GM23338 (cell line): ENCODE measurements at regions not wholly inside any gene's neighbourhood (a gene's known extent, or its start where the extent isn't known, plus 50 kb on each side); places are given as distances from the start of the nearest gene placed in this dataset.

Experiments used
- ATAC-seq: fragments of 200-7000 bp; cut with Tn5 transposase; 3 replicates; pipeline ENCODE4 v1.9.1; 2020
- DNase-seq: peaks from one replicate; pipeline ENCODE4 v3.0.0-alpha.2; 2015; ENCODE audit warnings: low spot score
- H2AFZ ChIP-seq: fragments of 200-600 bp; sonication (generic); 2 replicates; pipeline ENCODE4 v1.8.0; 2016; ENCODE audit warnings: antibody characterized with exemption, mild to moderate bottlenecking, moderate library complexity
- H3F3A ChIP-seq: fragments of 200-600 bp; sonication (generic); replicated peaks from 2 replicates; pipeline ENCODE4 v1.8.0; 2017; ENCODE audit warnings: antibody characterized with exemption, mixed run types, low read depth
- H3K27ac ChIP-seq: fragments of 200-600 bp; sonication (generic); 2 replicates; pipeline ENCODE4 v1.6.1; 2016; ENCODE audit warnings: low read depth
- H3K27me3 ChIP-seq: fragments of 200-600 bp; sonication (generic); 2 replicates; pipeline ENCODE4 v1.8.0; 2016; ENCODE audit warnings: mild to moderate bottlenecking, mixed run types, moderate library complexity; ENCODE audit not compliant: insufficient read depth
- H3K36me3 ChIP-seq: fragments of 200-600 bp; sonication (generic); 2 replicates; pipeline ENCODE4 v1.8.0; 2016; ENCODE audit warnings: mild to moderate bottlenecking; ENCODE audit not compliant: insufficient read depth
- H3K4me1 ChIP-seq: fragments of 200-600 bp; sonication (generic); 2 replicates; pipeline ENCODE4 v1.8.0; 2016; ENCODE audit warnings: mild to moderate bottlenecking, moderate library complexity; ENCODE audit not compliant: insufficient read depth
- H3K4me2 ChIP-seq: fragments of 200-600 bp; sonication (generic); 2 replicates; pipeline ENCODE4 v1.7.1; 2017; ENCODE audit warnings: mixed run types
- H3K4me3 ChIP-seq: fragments of 200-600 bp; sonication (generic); 2 replicates; pipeline ENCODE4 v1.6.1; 2016; ENCODE audit warnings: mixed run types
- H3K79me2 ChIP-seq: fragments of 200-600 bp; sonication (generic); replicated peaks from 2 replicates; pipeline ENCODE4 v1.8.0; 2017; ENCODE audit warnings: mild to moderate bottlenecking; ENCODE audit not compliant: insufficient read depth
- H3K9me2 ChIP-seq: fragments of 200-600 bp; sonication (generic); 2 replicates; pipeline ENCODE4 v1.8.0; 2017; ENCODE audit not compliant: insufficient read depth
- H4K20me1 ChIP-seq: fragments of 200-600 bp; sonication (generic); replicated peaks from 2 replicates; pipeline ENCODE4 v1.8.0; 2017; ENCODE audit warnings: mild to moderate bottlenecking; ENCODE audit not compliant: insufficient read depth
- H3K27ac Mint-ChIP-seq: 2 replicates; pipeline ENCODE4 v1.8.0; 2020; ENCODE audit warnings: inconsistent platforms, mild to moderate bottlenecking, moderate library complexity, mixed read lengths
- H3K27me3 Mint-ChIP-seq: 3 replicates; pipeline ENCODE4 v1.8.0; 2022; ENCODE audit warnings: low read depth, mild to moderate bottlenecking, moderate library complexity, mixed read lengths, inconsistent platforms; ENCODE audit not compliant: insufficient read depth, poor library complexity
- H3K36me3 Mint-ChIP-seq: 3 replicates; pipeline ENCODE4 v1.8.0; 2021; ENCODE audit warnings: low read depth, mild to moderate bottlenecking, inconsistent platforms, moderate library complexity, mixed read lengths
- H3K4me1 Mint-ChIP-seq: 3 replicates; pipeline ENCODE4 v1.8.0; 2020; ENCODE audit warnings: mild to moderate bottlenecking, inconsistent platforms, mixed read lengths
- H3K4me3 Mint-ChIP-seq: 3 replicates; pipeline ENCODE4 v1.8.0; 2021; ENCODE audit warnings: moderate library complexity, mild to moderate bottlenecking, inconsistent platforms, mixed read lengths
- H3K9me3 Mint-ChIP-seq: 3 replicates; pipeline ENCODE4 v1.8.0; 2020; ENCODE audit warnings: moderate library complexity, mild to moderate bottlenecking, inconsistent platforms, mixed read lengths
- CREB1 ChIP-seq: fragments of 250-450 bp; sonication (Bioruptor Pico); IDR thresholded peaks from 2 replicates; pipeline ENCODE4 v1.5.0; 2020; ENCODE audit warnings: low read depth, mild to moderate bottlenecking, moderate library complexity
- EZH2 ChIP-seq: fragments of 200-600 bp; sonication (generic); IDR thresholded peaks from one replicate; pipeline ENCODE4 v1.8.0; 2017; ENCODE audit warnings: antibody characterized with exemption, mild to moderate bottlenecking, low read depth; ENCODE audit not compliant: unreplicated experiment
- EZH2phosphoT487 ChIP-seq: fragments of 200-600 bp; sonication (generic); IDR thresholded peaks from one replicate; pipeline ENCODE4 v1.8.1; 2018; ENCODE audit warnings: antibody characterized with exemption; ENCODE audit not compliant: unreplicated experiment
- JUNB ChIP-seq: IDR thresholded peaks from one replicate; pipeline ENCODE4 v1.6.1; 2016; ENCODE audit warnings: antibody characterized with exemption; ENCODE audit not compliant: unreplicated experiment
- NANOG ChIP-seq: IDR thresholded peaks from 2 replicates; pipeline ENCODE4 v1.6.1; 2016; ENCODE audit warnings: antibody characterized with exemption, borderline replicate concordance
- POLR2AphosphoS5 ChIP-seq: IDR thresholded peaks from 2 replicates; pipeline ENCODE4 v1.6.1; 2016; ENCODE audit warnings: antibody characterized with exemption, low read depth
- STAT1 ChIP-seq: IDR thresholded peaks from one replicate; pipeline ENCODE4 v1.6.1; 2016; ENCODE audit warnings: antibody characterized with exemption; ENCODE audit not compliant: unreplicated experiment
- ZNF114 ChIP-seq: fragments of 250-450 bp; sonication (Bioruptor Pico); IDR thresholded peaks from 2 replicates; pipeline ENCODE4 v1.5.0; 2020; ENCODE audit warnings: mild to moderate bottlenecking, moderate library complexity
- ZNF331 ChIP-seq: fragments of 250-450 bp; sonication (Bioruptor Pico); IDR thresholded peaks from 2 replicates; pipeline ENCODE4 v1.5.0; 2020; ENCODE audit warnings: low read depth, mild to moderate bottlenecking, moderate library complexity
- TF ChIP-seq, protein P1 (sequence below), 2 experiments: fragments of 200-600 bp in 1 of 2; sonication (generic) in 1 of 2; conservative IDR thresholded peaks; 2 replicates each; pipeline versions ENCODE4 v1.5.1 to v1.6.1; 2016 to 2017; ENCODE audit warnings: antibody characterized with exemption in 2 of 2, low read depth in 2 of 2, mild to moderate bottlenecking in 2 of 2, moderate library complexity in 1 of 2
- TF ChIP-seq, protein P2 (sequence below): IDR thresholded peaks from 2 replicates; pipeline ENCODE4 v1.6.1; 2016; ENCODE audit warnings: antibody characterized with exemption
- TF ChIP-seq, protein P3 (sequence below): IDR thresholded peaks from one replicate; pipeline ENCODE4 v1.6.1; 2018; ENCODE audit warnings: antibody characterized with exemption; ENCODE audit not compliant: unreplicated experiment
- TF ChIP-seq, protein P4 (sequence below): fragments of 250-450 bp; sonication (Bioruptor Pico); IDR thresholded peaks from 2 replicates; pipeline ENCODE4 v1.5.0; 2020; ENCODE audit warnings: mild to moderate bottlenecking, moderate library complexity

DNA sequence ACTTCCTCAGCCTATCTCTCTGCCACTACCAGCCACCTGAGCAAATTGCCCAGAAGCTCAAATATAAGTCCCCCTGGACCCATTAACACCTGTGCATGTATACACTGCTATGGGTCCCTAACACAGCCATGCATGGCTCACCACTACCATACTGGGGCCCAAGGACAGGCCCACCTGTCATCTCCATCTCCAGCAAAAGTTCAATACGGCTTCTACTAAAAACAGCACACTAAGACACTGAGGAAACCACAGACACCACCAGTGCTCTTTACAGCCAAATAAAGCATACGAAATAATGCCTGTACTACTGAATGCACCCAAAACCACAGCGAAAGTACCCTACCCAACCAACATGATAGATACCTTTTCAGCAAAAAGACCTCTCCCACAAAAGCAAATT lies 85.6 kb upstream of the GHR start:
- peaks cover 3% of the 10 kb centered on the region; the same call in 1 of the 3 replicates for H3K4me1 Mint-ChIP-seq
- no peaks in the 10 kb centered on the region for H3K27me3 ChIP-seq
- peaks cover 30% of the 10 kb centered on the region for H3K36me3 Mint-ChIP-seq
- H3K9me3 Mint-ChIP-seq, result peaks cover 61% of the 10 kb centered on the region
- no peak overlapping the region for H3K4me2 ChIP-seq
- H3K36me3 ChIP-seq, result no peaks in the 10 kb centered on the region
- no peaks in the 10 kb centered on the region for H3K79me2 ChIP-seq
- peaks cover 6% of the 10 kb centered on the region for H3K27me3 Mint-ChIP-seq
- no peak overlapping the region for H3K4me3 Mint-ChIP-seq
- H3K4me3 ChIP-seq, result no peak overlapping the region
- no peaks in the 10 kb centered on the region for H3K4me1 ChIP-seq
- H2AFZ ChIP-seq, result no peak overlapping the region
- ATAC-seq, result no peak
- H3F3A ChIP-seq, result no peaks in the 10 kb centered on the region
- TF ChIP-seq POLR2AphosphoS5 (no peak), ZNF331 (CRISPR knock-in tag) (no peak), STAT1 (no peak), CREB1 (CRISPR knock-in tag) (no peak), JUNB (no peak), EZH2phosphoT487 (no peak), EZH2 (no peak), ZNF114 (CRISPR knock-in tag) (no peak), NANOG (no peak)
- TF ChIP-seq, protein P1, sequence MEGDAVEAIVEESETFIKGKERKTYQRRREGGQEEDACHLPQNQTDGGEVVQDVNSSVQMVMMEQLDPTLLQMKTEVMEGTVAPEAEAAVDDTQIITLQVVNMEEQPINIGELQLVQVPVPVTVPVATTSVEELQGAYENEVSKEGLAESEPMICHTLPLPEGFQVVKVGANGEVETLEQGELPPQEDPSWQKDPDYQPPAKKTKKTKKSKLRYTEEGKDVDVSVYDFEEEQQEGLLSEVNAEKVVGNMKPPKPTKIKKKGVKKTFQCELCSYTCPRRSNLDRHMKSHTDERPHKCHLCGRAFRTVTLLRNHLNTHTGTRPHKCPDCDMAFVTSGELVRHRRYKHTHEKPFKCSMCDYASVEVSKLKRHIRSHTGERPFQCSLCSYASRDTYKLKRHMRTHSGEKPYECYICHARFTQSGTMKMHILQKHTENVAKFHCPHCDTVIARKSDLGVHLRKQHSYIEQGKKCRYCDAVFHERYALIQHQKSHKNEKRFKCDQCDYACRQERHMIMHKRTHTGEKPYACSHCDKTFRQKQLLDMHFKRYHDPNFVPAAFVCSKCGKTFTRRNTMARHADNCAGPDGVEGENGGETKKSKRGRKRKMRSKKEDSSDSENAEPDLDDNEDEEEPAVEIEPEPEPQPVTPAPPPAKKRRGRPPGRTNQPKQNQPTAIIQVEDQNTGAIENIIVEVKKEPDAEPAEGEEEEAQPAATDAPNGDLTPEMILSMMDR (conservative IDR thresholded peaks at IDR 0.05; ENCODE audit: low read depth in 2 of 2), result no peak
- TF ChIP-seq, protein P2, sequence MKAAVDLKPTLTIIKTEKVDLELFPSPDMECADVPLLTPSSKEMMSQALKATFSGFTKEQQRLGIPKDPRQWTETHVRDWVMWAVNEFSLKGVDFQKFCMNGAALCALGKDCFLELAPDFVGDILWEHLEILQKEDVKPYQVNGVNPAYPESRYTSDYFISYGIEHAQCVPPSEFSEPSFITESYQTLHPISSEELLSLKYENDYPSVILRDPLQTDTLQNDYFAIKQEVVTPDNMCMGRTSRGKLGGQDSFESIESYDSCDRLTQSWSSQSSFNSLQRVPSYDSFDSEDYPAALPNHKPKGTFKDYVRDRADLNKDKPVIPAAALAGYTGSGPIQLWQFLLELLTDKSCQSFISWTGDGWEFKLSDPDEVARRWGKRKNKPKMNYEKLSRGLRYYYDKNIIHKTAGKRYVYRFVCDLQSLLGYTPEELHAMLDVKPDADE, result no peak
- TF ChIP-seq, protein P3, sequence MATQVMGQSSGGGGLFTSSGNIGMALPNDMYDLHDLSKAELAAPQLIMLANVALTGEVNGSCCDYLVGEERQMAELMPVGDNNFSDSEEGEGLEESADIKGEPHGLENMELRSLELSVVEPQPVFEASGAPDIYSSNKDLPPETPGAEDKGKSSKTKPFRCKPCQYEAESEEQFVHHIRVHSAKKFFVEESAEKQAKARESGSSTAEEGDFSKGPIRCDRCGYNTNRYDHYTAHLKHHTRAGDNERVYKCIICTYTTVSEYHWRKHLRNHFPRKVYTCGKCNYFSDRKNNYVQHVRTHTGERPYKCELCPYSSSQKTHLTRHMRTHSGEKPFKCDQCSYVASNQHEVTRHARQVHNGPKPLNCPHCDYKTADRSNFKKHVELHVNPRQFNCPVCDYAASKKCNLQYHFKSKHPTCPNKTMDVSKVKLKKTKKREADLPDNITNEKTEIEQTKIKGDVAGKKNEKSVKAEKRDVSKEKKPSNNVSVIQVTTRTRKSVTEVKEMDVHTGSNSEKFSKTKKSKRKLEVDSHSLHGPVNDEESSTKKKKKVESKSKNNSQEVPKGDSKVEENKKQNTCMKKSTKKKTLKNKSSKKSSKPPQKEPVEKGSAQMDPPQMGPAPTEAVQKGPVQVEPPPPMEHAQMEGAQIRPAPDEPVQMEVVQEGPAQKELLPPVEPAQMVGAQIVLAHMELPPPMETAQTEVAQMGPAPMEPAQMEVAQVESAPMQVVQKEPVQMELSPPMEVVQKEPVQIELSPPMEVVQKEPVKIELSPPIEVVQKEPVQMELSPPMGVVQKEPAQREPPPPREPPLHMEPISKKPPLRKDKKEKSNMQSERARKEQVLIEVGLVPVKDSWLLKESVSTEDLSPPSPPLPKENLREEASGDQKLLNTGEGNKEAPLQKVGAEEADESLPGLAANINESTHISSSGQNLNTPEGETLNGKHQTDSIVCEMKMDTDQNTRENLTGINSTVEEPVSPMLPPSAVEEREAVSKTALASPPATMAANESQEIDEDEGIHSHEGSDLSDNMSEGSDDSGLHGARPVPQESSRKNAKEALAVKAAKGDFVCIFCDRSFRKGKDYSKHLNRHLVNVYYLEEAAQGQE, result no peak
- TF ChIP-seq, protein P4, sequence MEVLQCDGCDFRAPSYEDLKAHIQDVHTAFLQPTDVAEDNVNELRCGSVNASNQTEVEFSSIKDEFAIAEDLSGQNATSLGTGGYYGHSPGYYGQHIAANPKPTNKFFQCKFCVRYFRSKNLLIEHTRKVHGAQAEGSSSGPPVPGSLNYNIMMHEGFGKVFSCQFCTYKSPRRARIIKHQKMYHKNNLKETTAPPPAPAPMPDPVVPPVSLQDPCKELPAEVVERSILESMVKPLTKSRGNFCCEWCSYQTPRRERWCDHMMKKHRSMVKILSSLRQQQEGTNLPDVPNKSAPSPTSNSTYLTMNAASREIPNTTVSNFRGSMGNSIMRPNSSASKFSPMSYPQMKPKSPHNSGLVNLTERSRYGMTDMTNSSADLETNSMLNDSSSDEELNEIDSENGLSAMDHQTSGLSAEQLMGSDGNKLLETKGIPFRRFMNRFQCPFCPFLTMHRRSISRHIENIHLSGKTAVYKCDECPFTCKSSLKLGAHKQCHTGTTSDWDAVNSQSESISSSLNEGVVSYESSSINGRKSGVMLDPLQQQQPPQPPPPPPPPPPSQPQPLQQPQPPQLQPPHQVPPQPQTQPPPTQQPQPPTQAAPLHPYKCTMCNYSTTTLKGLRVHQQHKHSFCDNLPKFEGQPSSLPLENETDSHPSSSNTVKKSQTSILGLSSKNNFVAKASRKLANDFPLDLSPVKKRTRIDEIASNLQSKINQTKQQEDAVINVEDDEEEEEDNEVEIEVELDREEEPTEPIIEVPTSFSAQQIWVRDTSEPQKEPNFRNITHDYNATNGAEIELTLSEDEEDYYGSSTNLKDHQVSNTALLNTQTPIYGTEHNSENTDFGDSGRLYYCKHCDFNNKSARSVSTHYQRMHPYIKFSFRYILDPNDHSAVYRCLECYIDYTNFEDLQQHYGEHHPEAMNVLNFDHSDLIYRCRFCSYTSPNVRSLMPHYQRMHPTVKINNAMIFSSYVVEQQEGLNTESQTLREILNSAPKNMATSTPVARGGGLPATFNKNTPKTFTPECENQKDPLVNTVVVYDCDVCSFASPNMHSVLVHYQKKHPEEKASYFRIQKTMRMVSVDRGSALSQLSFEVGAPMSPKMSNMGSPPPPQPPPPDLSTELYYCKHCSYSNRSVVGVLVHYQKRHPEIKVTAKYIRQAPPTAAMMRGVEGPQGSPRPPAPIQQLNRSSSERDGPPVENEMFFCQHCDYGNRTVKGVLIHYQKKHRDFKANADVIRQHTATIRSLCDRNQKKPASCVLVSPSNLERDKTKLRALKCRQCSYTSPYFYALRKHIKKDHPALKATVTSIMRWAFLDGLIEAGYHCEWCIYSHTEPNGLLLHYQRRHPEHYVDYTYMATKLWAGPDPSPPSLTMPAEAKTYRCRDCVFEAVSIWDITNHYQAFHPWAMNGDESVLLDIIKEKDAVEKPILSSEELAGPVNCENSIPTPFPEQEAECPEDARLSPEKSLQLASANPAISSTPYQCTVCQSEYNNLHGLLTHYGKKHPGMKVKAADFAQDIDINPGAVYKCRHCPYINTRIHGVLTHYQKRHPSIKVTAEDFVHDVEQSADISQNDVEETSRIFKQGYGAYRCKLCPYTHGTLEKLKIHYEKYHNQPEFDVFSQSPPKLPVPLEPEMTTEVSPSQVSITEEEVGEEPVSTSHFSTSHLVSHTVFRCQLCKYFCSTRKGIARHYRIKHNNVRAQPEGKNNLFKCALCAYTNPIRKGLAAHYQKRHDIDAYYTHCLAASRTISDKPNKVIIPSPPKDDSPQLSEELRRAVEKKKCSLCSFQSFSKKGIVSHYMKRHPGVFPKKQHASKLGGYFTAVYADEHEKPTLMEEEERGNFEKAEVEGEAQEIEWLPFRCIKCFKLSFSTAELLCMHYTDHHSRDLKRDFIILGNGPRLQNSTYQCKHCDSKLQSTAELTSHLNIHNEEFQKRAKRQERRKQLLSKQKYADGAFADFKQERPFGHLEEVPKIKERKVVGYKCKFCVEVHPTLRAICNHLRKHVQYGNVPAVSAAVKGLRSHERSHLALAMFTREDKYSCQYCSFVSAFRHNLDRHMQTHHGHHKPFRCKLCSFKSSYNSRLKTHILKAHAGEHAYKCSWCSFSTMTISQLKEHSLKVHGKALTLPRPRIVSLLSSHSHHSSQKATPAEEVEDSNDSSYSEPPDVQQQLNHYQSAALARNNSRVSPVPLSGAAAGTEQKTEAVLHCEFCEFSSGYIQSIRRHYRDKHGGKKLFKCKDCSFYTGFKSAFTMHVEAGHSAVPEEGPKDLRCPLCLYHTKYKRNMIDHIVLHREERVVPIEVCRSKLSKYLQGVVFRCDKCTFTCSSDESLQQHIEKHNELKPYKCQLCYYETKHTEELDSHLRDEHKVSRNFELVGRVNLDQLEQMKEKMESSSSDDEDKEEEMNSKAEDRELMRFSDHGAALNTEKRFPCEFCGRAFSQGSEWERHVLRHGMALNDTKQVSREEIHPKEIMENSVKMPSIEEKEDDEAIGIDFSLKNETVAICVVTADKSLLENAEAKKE (CRISPR knock-in tag), result no peak
- no peak for DNase-seq
- H3K9me2 ChIP-seq, result no peaks in the 10 kb centered on the region
- H3K27ac Mint-ChIP-seq, result no peak overlapping the region
- no peaks in the 10 kb centered on the region for H4K20me1 ChIP-seq
- no peak overlapping the region for H3K27ac ChIP-seq
